HG03432 (cell line): ENCODE measurements at regions not wholly inside any gene's neighbourhood (a gene's known extent, or its start where the extent isn't known, plus 50 kb on each side); places are given as distances from the start of the nearest gene placed in this dataset.
"Not testable (repeated sequence)": the region's sequence is repeated elsewhere in the genome, so short reads cannot be mapped to it uniquely, and the experiment has no call there.

Source experiments
- ATAC-seq: cut with Tn5 transposase; IDR thresholded peaks from one replicate; pipeline ENCODE4 v1.9.1; 2021; ENCODE audit warnings: mild to moderate bottlenecking, moderate library complexity; ENCODE audit not compliant: unreplicated experiment

GRCh38 chr9:62833323-62834200 is 1643.7 kb downstream of the SPATA31A7 start:
- ATAC-seq = not testable (repeated sequence)

- ATAC-seq = peak; percentile 25
These were observed 1647.5 kb downstream of the SPATA31A7 start for GRCh38 chr9:62837254-62837911.

- peak; percentile 100 for ATAC-seq
These were observed 1648.3 kb downstream of the SPATA31A7 start for GRCh38 chr9:62838024-62838718.

- not testable (repeated sequence) for ATAC-seq
These were observed 1649.3 kb downstream of the SPATA31A7 start for GRCh38 chr9:62839168-62839567.

GRCh38 chr9:62843145-62843544 is 1653.3 kb downstream of the SPATA31A7 start:
- ATAC-seq = not testable (repeated sequence)

GRCh38 chr9:62843706-62844290 is 1654.0 kb downstream of the SPATA31A7 start:
- not testable (repeated sequence) for ATAC-seq

- peak; percentile 51 for ATAC-seq
These were observed 1654.9 kb downstream of the SPATA31A7 start for GRCh38 chr9:62844681-62845185.

- not testable (repeated sequence) for ATAC-seq
These were observed 1658.4 kb downstream of the SPATA31A7 start for GRCh38 chr9:62848258-62848657.

GRCh38 chr9:62849991-62850390 is 1660.2 kb downstream of the SPATA31A7 start:
- ATAC-seq = not testable (repeated sequence)

GRCh38 chr9:62857280-62857679 is 1667.4 kb downstream of the SPATA31A7 start:
- not testable (repeated sequence) for ATAC-seq

GRCh38 chr9:62858240-62858639 is 1668.4 kb downstream of the SPATA31A7 start:
- ATAC-seq = not testable (repeated sequence)

- ATAC-seq = not testable (repeated sequence)
These were observed 1671.4 kb downstream of the SPATA31A7 start for GRCh38 chr9:62860939-62861860.

- ATAC-seq = not testable (repeated sequence)
These were observed 1672.3 kb downstream of the SPATA31A7 start for GRCh38 chr9:62862180-62862579.

- not testable (repeated sequence) for ATAC-seq
These were observed 1673.5 kb downstream of the SPATA31A7 start for GRCh38 chr9:62863319-62863718.

- not testable (repeated sequence) for ATAC-seq
These were observed 1674.0 kb downstream of the SPATA31A7 start for GRCh38 chr9:62863867-62864266.

- peak; percentile 60 for ATAC-seq
These were observed 1674.9 kb downstream of the SPATA31A7 start for GRCh38 chr9:62864481-62865469.

- ATAC-seq = not testable (repeated sequence)
These were observed 1679.2 kb downstream of the SPATA31A7 start for GRCh38 chr9:62869061-62869460.

GRCh38 chr9:62871765-62872164 is 1681.9 kb downstream of the SPATA31A7 start:
- ATAC-seq = not testable (repeated sequence)
